Caki2 (cell line): ENCODE measurements at regions not wholly inside any gene's neighbourhood (a gene's known extent, or its start where the extent isn't known, plus 50 kb on each side); places are given as distances from the start of the nearest gene placed in this dataset.
"Not testable (repeated sequence)": the region's sequence is repeated elsewhere in the genome, so short reads cannot be mapped to it uniquely, and the experiment has no call there.

Experiments
- DNase-seq: peaks from one replicate; pipeline ENCODE4 v3.0.0-alpha.2; 2015; ENCODE audit warnings: low read depth
- in situ Hi-C: cut with HindIII; loops from 2 replicates; pipeline ENCODE4 v1.10.0; 2016; ENCODE audit warnings: low sequenced_read_pairs, low pct_unique_long_range_greater_than_20kb, mixed read lengths

GRCh38 chr20:51978070-51978501 lies 175.8 kb upstream of the SALL4 start:
- in situ Hi-C loops: no loop called here
- DNase-seq: no peak

- DNase-seq: no peak
- in situ Hi-C loops: no loop called here
Measured at GRCh38 chr20:51972056-51972455, 169.7 kb upstream of the SALL4 start.

- in situ Hi-C loops: no loop called here
- no peak for DNase-seq
Measured at GRCh38 chr20:51970858-51971257, 168.5 kb upstream of the SALL4 start.

- no peak for DNase-seq
- in situ Hi-C loops: no loop called here
Measured at GRCh38 chr20:51969191-51969590, 166.9 kb upstream of the SALL4 start.

GRCh38 chr20:51968151-51968550 lies 165.8 kb upstream of the SALL4 start:
- no peak for DNase-seq
- in situ Hi-C loops: no loop called here

GRCh38 chr20:51966296-51966971 lies 164.1 kb upstream of the SALL4 start:
- DNase-seq: peak; percentile 71
- in situ Hi-C loops: no loop called here

GRCh38 chr20:51961964-51962761 lies 159.8 kb upstream of the SALL4 start:
- DNase-seq: no peak
- in situ Hi-C loops: no loop called here

- in situ Hi-C loops: no loop called here
- DNase-seq: no peak
Measured at GRCh38 chr20:51960047-51960675, 157.8 kb upstream of the SALL4 start.

GRCh38 chr20:51959066-51959542 lies 156.8 kb upstream of the SALL4 start:
- no peak for DNase-seq
- in situ Hi-C loops: no loop called here

GRCh38 chr20:51958099-51959065 lies 156.1 kb upstream of the SALL4 start:
- in situ Hi-C loops: no loop called here
- no peak for DNase-seq

- in situ Hi-C loops: no loop called here
- DNase-seq: peak; percentile 74
Measured at GRCh38 chr20:51955756-51956155, 153.4 kb upstream of the SALL4 start.

GRCh38 chr20:51953731-51954340 lies 151.5 kb upstream of the SALL4 start:
- no peak for DNase-seq
- in situ Hi-C loops: no loop called here

GRCh38 chr20:51950926-51951325 lies 148.6 kb upstream of the SALL4 start:
- DNase-seq: no peak
- in situ Hi-C loops: no loop called here

- in situ Hi-C loops: no loop called here
- no peak for DNase-seq
Measured at GRCh38 chr20:51946586-51946985, 144.3 kb upstream of the SALL4 start.

- DNase-seq: no peak
- in situ Hi-C loops: no loop called here
Measured at GRCh38 chr20:51945881-51946280, 143.6 kb upstream of the SALL4 start.

- DNase-seq: no peak
- in situ Hi-C loops: no loop called here
Measured at GRCh38 chr20:51945177-51945576, 142.9 kb upstream of the SALL4 start.

GRCh38 chr20:51943761-51944160 lies 141.4 kb upstream of the SALL4 start:
- DNase-seq: no peak
- in situ Hi-C loops: no loop called here

GRCh38 chr20:51943326-51943725 lies 141.0 kb upstream of the SALL4 start:
- DNase-seq, in situ Hi-C loops: not testable (repeated sequence)
